ENCODE measurements at regions not wholly inside any gene's neighbourhood (a gene's known extent, or its start where the extent isn't known, plus 50 kb on each side); places are given as distances from the start of the nearest gene placed in this dataset.

DNA sequence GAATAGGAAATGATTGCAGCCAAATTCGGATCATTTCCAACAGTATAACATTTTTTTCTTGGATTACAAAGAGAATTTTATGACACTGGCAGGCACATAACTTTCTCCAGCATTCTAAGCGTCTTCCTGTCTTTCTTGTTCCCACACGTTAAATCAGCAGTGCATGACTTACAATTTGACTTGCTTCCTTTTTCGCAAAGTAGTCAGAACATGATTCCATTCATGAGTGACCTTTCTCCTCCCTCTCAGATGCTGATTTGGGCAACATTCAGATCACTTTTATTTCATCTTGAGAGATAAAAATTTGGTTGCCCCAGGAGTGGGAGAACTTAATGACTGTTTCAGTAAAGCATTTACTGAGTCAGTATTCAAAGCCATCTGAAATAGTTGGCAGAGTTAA, 858.7 kb upstream of the ACVR2A start:
- Histone ChIP-seq H3K27me3 (ENCODE audit: control insufficient read depth, insufficient read depth, low read length) (no peaks in the 10 kb centered on the region), H3K36me3 (ENCODE audit: control insufficient read depth in 2 of 3, insufficient read depth in 3 of 3, low read length in 3 of 3) (no peaks in the 10 kb centered on the region), H3K9me3 (ENCODE audit: control insufficient read depth in 2 of 3, insufficient read depth in 1 of 3, low read length in 3 of 3) (no peaks in the 10 kb centered on the region), H3K4me1 (ENCODE audit: control insufficient read depth in 2 of 3, insufficient read depth in 2 of 3, low read depth in 1 of 3, low read length in 3 of 3) (peaks cover 0 to 4% (median 0%) of the 10 kb centered on the region in 3 donors), H3K9ac (ENCODE audit: low read length in 3 of 3) (no peak overlapping the region), H3K4me3 (ENCODE audit: low read length in 3 of 3) (no peak overlapping the region), H3K27ac (ENCODE audit: low read depth in 2 of 2, low read length in 2 of 2) (no peak overlapping the region)
- intact Hi-C loops (cut with DNase I) = no loop called here
- TF ChIP-seq, protein P1, sequence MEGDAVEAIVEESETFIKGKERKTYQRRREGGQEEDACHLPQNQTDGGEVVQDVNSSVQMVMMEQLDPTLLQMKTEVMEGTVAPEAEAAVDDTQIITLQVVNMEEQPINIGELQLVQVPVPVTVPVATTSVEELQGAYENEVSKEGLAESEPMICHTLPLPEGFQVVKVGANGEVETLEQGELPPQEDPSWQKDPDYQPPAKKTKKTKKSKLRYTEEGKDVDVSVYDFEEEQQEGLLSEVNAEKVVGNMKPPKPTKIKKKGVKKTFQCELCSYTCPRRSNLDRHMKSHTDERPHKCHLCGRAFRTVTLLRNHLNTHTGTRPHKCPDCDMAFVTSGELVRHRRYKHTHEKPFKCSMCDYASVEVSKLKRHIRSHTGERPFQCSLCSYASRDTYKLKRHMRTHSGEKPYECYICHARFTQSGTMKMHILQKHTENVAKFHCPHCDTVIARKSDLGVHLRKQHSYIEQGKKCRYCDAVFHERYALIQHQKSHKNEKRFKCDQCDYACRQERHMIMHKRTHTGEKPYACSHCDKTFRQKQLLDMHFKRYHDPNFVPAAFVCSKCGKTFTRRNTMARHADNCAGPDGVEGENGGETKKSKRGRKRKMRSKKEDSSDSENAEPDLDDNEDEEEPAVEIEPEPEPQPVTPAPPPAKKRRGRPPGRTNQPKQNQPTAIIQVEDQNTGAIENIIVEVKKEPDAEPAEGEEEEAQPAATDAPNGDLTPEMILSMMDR (IDR thresholded peaks at IDR 0.05; ENCODE audit: borderline replicate concordance, extremely low read depth, insufficient read depth) = no peak
- FAIRE-seq (no peak), DNase-seq (peak in 2 of 5 donors; percentile 67 to 69)

DNA sequence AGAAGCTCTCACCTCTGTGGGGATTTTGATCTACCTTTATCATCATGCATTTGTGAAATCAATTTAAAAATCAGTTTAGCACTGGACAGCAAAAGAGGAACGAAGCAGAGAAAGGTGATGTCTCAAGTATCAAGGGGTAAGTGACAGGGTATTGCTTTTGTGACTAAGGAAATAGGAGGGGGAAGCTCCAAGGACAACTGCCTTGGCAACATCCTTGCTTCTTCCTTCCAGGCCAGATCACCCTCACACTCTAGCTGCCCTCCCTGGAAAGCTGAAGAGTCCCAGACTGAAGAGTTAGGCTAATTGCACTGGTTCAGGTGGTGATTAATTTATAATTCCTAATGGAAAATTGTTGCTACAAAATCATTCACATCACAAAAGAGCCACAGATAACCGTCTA, 859.1 kb upstream of the ACVR2A start:
- Histone ChIP-seq H3K4me1 (ENCODE audit: control insufficient read depth in 2 of 3, insufficient read depth in 2 of 3, low read depth in 1 of 3, low read length in 3 of 3) (peaks cover 0 to 4% (median 0%) of the 10 kb centered on the region in 3 donors), H3K4me3 (ENCODE audit: low read length in 3 of 3) (no peak overlapping the region), H3K27me3 (ENCODE audit: control insufficient read depth, insufficient read depth, low read length) (no peaks in the 10 kb centered on the region), H3K36me3 (ENCODE audit: control insufficient read depth in 2 of 3, insufficient read depth in 3 of 3, low read length in 3 of 3) (no peaks in the 10 kb centered on the region), H3K27ac (ENCODE audit: low read depth in 2 of 2, low read length in 2 of 2) (no peak overlapping the region), H3K9ac (ENCODE audit: low read length in 3 of 3) (no peak overlapping the region), H3K9me3 (ENCODE audit: control insufficient read depth in 2 of 3, insufficient read depth in 1 of 3, low read length in 3 of 3) (no peaks in the 10 kb centered on the region)
- intact Hi-C loops (cut with DNase I) = no loop called here
- TF ChIP-seq, protein P1 (IDR thresholded peaks at IDR 0.05; ENCODE audit: borderline replicate concordance, extremely low read depth, insufficient read depth) = no peak
- FAIRE-seq = no peak
- DNase-seq = peak in 3 of 5 donors; percentile 10 to 34 (median 27)

DNA sequence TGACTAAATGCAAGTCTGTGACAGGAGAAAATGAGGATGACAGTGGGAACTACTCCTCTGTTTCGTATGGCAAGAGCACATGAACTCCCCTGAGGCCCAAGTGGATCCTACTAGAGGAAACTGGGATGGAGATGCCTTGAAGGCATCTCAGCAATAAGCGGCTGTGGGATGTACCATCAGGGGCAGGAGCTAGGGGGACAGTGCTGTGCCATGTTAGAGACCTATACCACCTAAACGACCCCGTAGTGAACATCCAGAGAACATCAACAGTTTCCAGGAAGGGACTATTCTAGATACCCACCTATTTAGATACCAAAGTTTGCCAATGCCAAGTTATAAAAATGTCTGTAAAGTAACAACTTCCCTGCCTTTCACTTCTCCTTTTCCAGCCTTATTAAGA, 860.8 kb upstream of the ACVR2A start:
- H3K27ac ChIP-seq (ENCODE audit: low read depth in 2 of 2, low read length in 2 of 2) = no peak overlapping the region
- no peak for DNase-seq
- H3K9ac ChIP-seq (ENCODE audit: low read length in 3 of 3) = no peak overlapping the region
- intact Hi-C loops (cut with DNase I) = no loop called here
- H3K27me3 ChIP-seq (ENCODE audit: control insufficient read depth, insufficient read depth, low read length) = no peaks in the 10 kb centered on the region
- H3K4me1 ChIP-seq (ENCODE audit: control insufficient read depth in 2 of 3, insufficient read depth in 2 of 3, low read depth in 1 of 3, low read length in 3 of 3) = peaks cover 0 to 4% (median 0%) of the 10 kb centered on the region in 3 donors
- no peaks in the 10 kb centered on the region for H3K36me3 ChIP-seq (ENCODE audit: control insufficient read depth in 2 of 3, insufficient read depth in 3 of 3, low read length in 3 of 3)
- no peak overlapping the region for H3K4me3 ChIP-seq (ENCODE audit: low read length in 3 of 3)
- no peaks in the 10 kb centered on the region for H3K9me3 ChIP-seq (ENCODE audit: control insufficient read depth in 2 of 3, insufficient read depth in 1 of 3, low read length in 3 of 3)
- no peak for FAIRE-seq
- TF ChIP-seq, protein P1 (IDR thresholded peaks at IDR 0.05; ENCODE audit: borderline replicate concordance, extremely low read depth, insufficient read depth) = no peak

DNA sequence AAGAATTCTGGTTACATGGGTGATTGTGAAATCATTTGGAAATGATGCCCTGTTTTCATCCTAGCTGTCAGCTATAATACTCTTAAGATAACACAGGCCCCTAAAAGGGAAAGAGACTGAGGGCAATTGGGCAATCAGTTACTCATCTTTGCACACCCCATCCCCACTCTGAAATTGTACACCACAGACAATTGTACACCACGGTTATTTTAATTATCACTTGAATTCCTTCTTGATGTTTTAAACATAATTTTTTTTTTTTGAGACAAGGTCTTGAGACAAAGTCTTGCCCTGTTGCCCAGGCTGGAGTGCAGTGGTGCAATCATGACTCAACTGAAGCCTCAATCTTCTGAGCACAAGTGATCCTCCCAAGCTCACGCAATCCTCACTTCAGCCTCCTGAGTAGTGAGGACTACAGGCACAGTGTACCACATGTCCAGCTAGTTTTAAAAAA, 862.4 kb upstream of the ACVR2A start:
- FAIRE-seq (no peak), DNase-seq (no peak)
- Histone ChIP-seq H3K4me1 (ENCODE audit: control insufficient read depth in 2 of 3, insufficient read depth in 2 of 3, low read depth in 1 of 3, low read length in 3 of 3) (peaks cover 0 to 4% (median 0%) of the 10 kb centered on the region in 3 donors), H3K27me3 (ENCODE audit: control insufficient read depth, insufficient read depth, low read length) (no peaks in the 10 kb centered on the region), H3K27ac (ENCODE audit: low read depth in 2 of 2, low read length in 2 of 2) (no peak overlapping the region), H3K9me3 (ENCODE audit: control insufficient read depth in 2 of 3, insufficient read depth in 1 of 3, low read length in 3 of 3) (no peaks in the 10 kb centered on the region), H3K9ac (ENCODE audit: low read length in 3 of 3) (no peak overlapping the region), H3K36me3 (ENCODE audit: control insufficient read depth in 2 of 3, insufficient read depth in 3 of 3, low read length in 3 of 3) (no peaks in the 10 kb centered on the region), H3K4me3 (ENCODE audit: low read length in 3 of 3) (no peak overlapping the region)
- intact Hi-C loops (cut with DNase I) = no loop called here
- TF ChIP-seq, protein P1 (IDR thresholded peaks at IDR 0.05; ENCODE audit: borderline replicate concordance, extremely low read depth, insufficient read depth) = no peak

All from kidney (tissue), 13 donors.